KMS-11 (cell line): ENCODE measurements at regions not wholly inside any gene's neighbourhood (a gene's known extent, or its start where the extent isn't known, plus 50 kb on each side); places are given as distances from the start of the nearest gene placed in this dataset.

Experiments
- H2AFZ ChIP-seq: fragments of 200-600 bp; sonication (generic); 2 replicates; pipeline ENCODE4 v1.6.1; 2016; ENCODE audit warnings: antibody characterized with exemption, mixed run types, low read depth
- H3K27ac ChIP-seq: fragments of 200-600 bp; sonication (generic); 2 replicates; pipeline ENCODE4 v1.6.1; 2016; ENCODE audit warnings: mild to moderate bottlenecking, mixed run types
- H3K27me3 ChIP-seq: fragments of 200-600 bp; sonication (generic); 2 replicates; pipeline ENCODE4 v1.6.1; 2017; ENCODE audit warnings: mild to moderate bottlenecking, low read depth, mixed run types, moderate library complexity; ENCODE audit not compliant: insufficient read depth
- H3K36me3 ChIP-seq: fragments of 200-600 bp; sonication (generic); 2 replicates; pipeline ENCODE4 v1.6.1; 2017; ENCODE audit warnings: mild to moderate bottlenecking, mixed run types; ENCODE audit not compliant: insufficient read depth
- H3K4me1 ChIP-seq: fragments of 200-600 bp; sonication (generic); 2 replicates; pipeline ENCODE4 v1.6.1; 2016; ENCODE audit warnings: mild to moderate bottlenecking, low read depth, mixed run types; ENCODE audit not compliant: poor library complexity, severe bottlenecking
- H3K4me2 ChIP-seq: fragments of 200-600 bp; sonication (generic); 2 replicates; pipeline ENCODE4 v1.7.0; 2016; ENCODE audit warnings: mild to moderate bottlenecking, mixed run types
- H3K4me3 ChIP-seq: fragments of 200-600 bp; sonication (generic); IDR thresholded peaks from 2 replicates; pipeline ENCODE4 v1.6.1; 2017; ENCODE audit warnings: low read depth, low read length, mixed read lengths; ENCODE audit not compliant: insufficient read depth
- H3K79me2 ChIP-seq: fragments of 200-600 bp; sonication (generic); 2 replicates; pipeline ENCODE4 v1.6.1; 2016; ENCODE audit warnings: low read depth, mixed run types; ENCODE audit not compliant: insufficient read depth
- H3K9ac ChIP-seq: fragments of 200-600 bp; sonication (generic); 2 replicates; pipeline ENCODE4 v1.6.1; 2016; ENCODE audit warnings: mild to moderate bottlenecking, mixed run types
- H4K20me1 ChIP-seq: fragments of 200-600 bp; sonication (generic); 2 replicates; pipeline ENCODE4 v1.6.1; 2016; ENCODE audit warnings: mild to moderate bottlenecking, mixed run types; ENCODE audit not compliant: insufficient read depth
- CTCF ChIP-seq: fragments of 200-600 bp; sonication (generic); conservative IDR thresholded peaks from 2 replicates; pipeline ENCODE4 v1.6.1; 2017; ENCODE audit warnings: low read depth, mild to moderate bottlenecking, antibody characterized with exemption, low read length, moderate library complexity, mixed read lengths

GRCh38 chr6:10278746-10279145 is 136.1 kb downstream of the TFAP2A start:
- Histone ChIP-seq H3K9ac (no peak overlapping the region), H3K4me2 (no peak overlapping the region), H2AFZ (no peak overlapping the region), H3K4me3 (no peak overlapping the region), H3K27ac (no peak overlapping the region), H3K4me1 (peaks cover 3% of the 10 kb centered on the region), H3K27me3 (no peaks in the 10 kb centered on the region), H3K36me3 (no peaks in the 10 kb centered on the region), H4K20me1 (no peaks in the 10 kb centered on the region), H3K79me2 (no peaks in the 10 kb centered on the region)
- no peak for TF ChIP-seq CTCF

- H3K27ac ChIP-seq, result no peak overlapping the region
- no peak overlapping the region for H3K9ac ChIP-seq
- no peaks in the 10 kb centered on the region for H4K20me1 ChIP-seq
These were observed 138.1 kb downstream of the TFAP2A start for GRCh38 chr6:10276660-10277287.

GRCh38 chr6:10276106-10276505 is 138.8 kb downstream of the TFAP2A start:
- TF ChIP-seq CTCF, result no peak
- Histone ChIP-seq H3K4me2 (no peak overlapping the region), H4K20me1 (no peaks in the 10 kb centered on the region), H2AFZ (no peak overlapping the region), H3K79me2 (no peaks in the 10 kb centered on the region), H3K27ac (no peak overlapping the region), H3K4me1 (peaks cover 30% of the 10 kb centered on the region), H3K27me3 (no peaks in the 10 kb centered on the region), H3K9ac (no peak overlapping the region), H3K4me3 (no peak overlapping the region), H3K36me3 (no peaks in the 10 kb centered on the region)

More at GRCh38 chr6:10276660-10277287, 138.1 kb downstream of the TFAP2A start:
- Histone ChIP-seq H3K4me3 (no peak overlapping the region), H2AFZ (no peak overlapping the region), H3K4me2 (no peak overlapping the region), H3K27me3 (no peaks in the 10 kb centered on the region), H3K36me3 (no peaks in the 10 kb centered on the region), H3K4me1 (peaks cover 23% of the 10 kb centered on the region), H3K79me2 (no peaks in the 10 kb centered on the region)
- TF ChIP-seq CTCF, result no peak

- Histone ChIP-seq H3K9ac (no peak overlapping the region), H3K4me1 (peaks cover 56% of the 10 kb centered on the region), H3K27me3 (no peaks in the 10 kb centered on the region), H3K36me3 (no peaks in the 10 kb centered on the region), H4K20me1 (no peaks in the 10 kb centered on the region), H3K27ac (peak overlapping the region; percentile 27; the same call in 1 of the 2 replicates), H3K4me3 (no peak overlapping the region), H3K79me2 (no peaks in the 10 kb centered on the region), H2AFZ (0 out of 2 replicates have a peak overlapping the region, but pooled peaks have one; percentile 1), H3K4me2 (peak overlapping the region; percentile 49)
- no peak for TF ChIP-seq CTCF
These were observed 142.3 kb downstream of the TFAP2A start for GRCh38 chr6:10272591-10272990.
